Parathyroid adenoma (tissue), 2 donors: ENCODE measurements at regions not wholly inside any gene's neighbourhood (a gene's known extent, or its start where the extent isn't known, plus 50 kb on each side); places are given as distances from the start of the nearest gene placed in this dataset.

Experiments
- H2AFZ ChIP-seq: fragments of 300-600 bp; sonication (generic); one replicate; pipeline ENCODE4 v1.7.0; 2017; ENCODE audit warnings: antibody characterized with exemption, mild to moderate bottlenecking
- H3K27ac ChIP-seq: fragments of 300-600 bp; sonication (generic); one replicate; pipeline ENCODE4 v1.7.0; 2017
- H3K27me3 ChIP-seq: fragments of 300-600 bp; sonication (generic); one replicate; pipeline ENCODE4 v1.7.0; 2017; ENCODE audit warnings: low read length; ENCODE audit not compliant: control insufficient read depth, insufficient read depth
- H3K36me3 ChIP-seq: fragments of 300-600 bp; sonication (generic); one replicate; pipeline ENCODE4 v1.7.0; 2017; ENCODE audit warnings: low read length; ENCODE audit not compliant: control insufficient read depth, insufficient read depth
- H3K4me1 ChIP-seq: fragments of 300-600 bp; sonication (generic); one replicate; pipeline ENCODE4 v1.7.0; 2017; ENCODE audit warnings: control low read depth
- H3K4me2 ChIP-seq: fragments of 300-600 bp; sonication (generic); one replicate; pipeline ENCODE4 v1.7.0; 2017; ENCODE audit warnings: low read length
- H3K4me3 ChIP-seq: fragments of 300-600 bp; sonication (generic); one replicate; pipeline ENCODE4 v1.7.0; 2017; ENCODE audit warnings: low read depth, low read length
- H3K79me2 ChIP-seq: fragments of 300-600 bp; sonication (generic); one replicate; pipeline ENCODE4 v1.7.0; 2017; ENCODE audit warnings: control low read depth
- H3K9ac ChIP-seq: fragments of 300-600 bp; sonication (generic); one replicate; pipeline ENCODE4 v1.7.0; 2017; ENCODE audit warnings: mild to moderate bottlenecking
- H3K9me3 ChIP-seq: fragments of 300-600 bp; sonication (generic); one replicate; pipeline ENCODE4 v1.7.0; 2017; ENCODE audit warnings: low read length; ENCODE audit not compliant: control insufficient read depth
- CTCF ChIP-seq: fragments of 300-600 bp; sonication (generic); IDR thresholded peaks from one replicate; pipeline ENCODE4 v1.7.0; 2017; ENCODE audit warnings: antibody characterized with exemption, mild to moderate bottlenecking
- donor health status: primary hyperparathyroidism.

- Histone ChIP-seq H3K4me2 (no peak overlapping the region), H3K9me3 (no peaks in the 10 kb centered on the region), H3K9ac (no peak overlapping the region), H3K27ac (no peak overlapping the region), H2AFZ (no peak overlapping the region), H3K36me3 (no peaks in the 10 kb centered on the region), H3K4me1 (no peaks in the 10 kb centered on the region), H3K79me2 (no peaks in the 10 kb centered on the region), H3K4me3 (no peak overlapping the region), H3K27me3 (no peaks in the 10 kb centered on the region)
- TF ChIP-seq CTCF = no peak
Observed at GRCh38 chr6:4192173-4192572, 56.8 kb upstream of the ECI2 start.

- H3K4me3 ChIP-seq = no peak overlapping the region
- H3K9me3 ChIP-seq = no peaks in the 10 kb centered on the region
- H3K79me2 ChIP-seq = no peaks in the 10 kb centered on the region
- H3K9ac ChIP-seq = no peak overlapping the region
- H3K27ac ChIP-seq = no peak overlapping the region
- TF ChIP-seq CTCF = no peak
- H3K4me2 ChIP-seq = no peak overlapping the region
- no peak overlapping the region for H2AFZ ChIP-seq
- no peaks in the 10 kb centered on the region for H3K36me3 ChIP-seq
- no peaks in the 10 kb centered on the region for H3K27me3 ChIP-seq
- no peaks in the 10 kb centered on the region for H3K4me1 ChIP-seq
Observed at GRCh38 chr6:4191271-4191721, 55.9 kb upstream of the ECI2 start.

- Histone ChIP-seq H3K79me2 (no peaks in the 10 kb centered on the region), H3K4me1 (no peaks in the 10 kb centered on the region), H3K27ac (no peak overlapping the region), H2AFZ (no peak overlapping the region), H3K27me3 (no peaks in the 10 kb centered on the region), H3K4me3 (no peak overlapping the region), H3K9me3 (no peaks in the 10 kb centered on the region), H3K36me3 (no peaks in the 10 kb centered on the region), H3K9ac (no peak overlapping the region), H3K4me2 (no peak overlapping the region)
- no peak for TF ChIP-seq CTCF
Observed at GRCh38 chr6:4189249-4189648, 53.9 kb upstream of the ECI2 start.

GRCh38 chr6:4188801-4189200 lies 53.4 kb upstream of the ECI2 start:
- no peak for TF ChIP-seq CTCF
- no peak overlapping the region for H3K4me2 ChIP-seq
- no peak overlapping the region for H3K27ac ChIP-seq
- H3K36me3 ChIP-seq = no peaks in the 10 kb centered on the region
- no peaks in the 10 kb centered on the region for H3K4me1 ChIP-seq
- H3K79me2 ChIP-seq = no peaks in the 10 kb centered on the region
- no peak overlapping the region for H3K4me3 ChIP-seq
- H3K9ac ChIP-seq = no peak overlapping the region
- H3K27me3 ChIP-seq = no peaks in the 10 kb centered on the region
- no peak overlapping the region for H2AFZ ChIP-seq
- no peaks in the 10 kb centered on the region for H3K9me3 ChIP-seq

- Histone ChIP-seq H3K79me2 (no peaks in the 10 kb centered on the region), H3K36me3 (no peaks in the 10 kb centered on the region), H3K4me1 (no peaks in the 10 kb centered on the region), H2AFZ (no peak overlapping the region), H3K27ac (no peak overlapping the region), H3K9me3 (no peaks in the 10 kb centered on the region), H3K27me3 (no peaks in the 10 kb centered on the region), H3K4me2 (no peak overlapping the region), H3K4me3 (no peak overlapping the region), H3K9ac (no peak overlapping the region)
- no peak for TF ChIP-seq CTCF
Observed at GRCh38 chr6:4187480-4187879, 52.1 kb upstream of the ECI2 start.
